ENCODE measurements at regions not wholly inside any gene's neighbourhood (a gene's known extent, or its start where the extent isn't known, plus 50 kb on each side); places are given as distances from the start of the nearest gene placed in this dataset.
"Not testable (repeated sequence)": the region's sequence is repeated elsewhere in the genome, so short reads cannot be mapped to it uniquely, and the experiment has no call there.

DNA sequence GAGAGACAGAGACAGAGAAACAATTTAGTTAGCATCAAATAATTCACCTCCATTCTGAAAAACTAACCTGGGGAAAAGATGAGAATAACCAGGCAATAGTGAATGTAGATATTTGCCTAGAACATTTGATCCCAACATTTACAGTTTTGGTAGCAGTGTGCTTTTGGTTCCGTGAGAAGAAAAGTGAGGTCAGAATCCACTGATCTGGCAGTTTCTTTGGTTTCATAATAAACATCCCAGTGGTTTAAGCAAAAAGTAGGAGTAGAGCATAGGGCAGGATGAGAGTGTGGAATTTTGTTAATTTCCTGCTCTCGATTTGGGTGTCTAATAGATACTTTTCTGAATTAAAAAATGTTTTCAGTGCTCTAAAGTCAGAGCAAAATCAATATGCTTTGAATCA lies 887.0 kb downstream of the NR2F1-AS1 start:
- H3K9ac ChIP-seq (ENCODE audit: low read depth, low read length) = no peak overlapping the region
- no peak overlapping the region for H3K27ac ChIP-seq (ENCODE audit: low read depth, low read length)
- H3K4me1 ChIP-seq (ENCODE audit: control insufficient read depth, insufficient read depth, low read length) = no peaks in the 10 kb centered on the region

DNA sequence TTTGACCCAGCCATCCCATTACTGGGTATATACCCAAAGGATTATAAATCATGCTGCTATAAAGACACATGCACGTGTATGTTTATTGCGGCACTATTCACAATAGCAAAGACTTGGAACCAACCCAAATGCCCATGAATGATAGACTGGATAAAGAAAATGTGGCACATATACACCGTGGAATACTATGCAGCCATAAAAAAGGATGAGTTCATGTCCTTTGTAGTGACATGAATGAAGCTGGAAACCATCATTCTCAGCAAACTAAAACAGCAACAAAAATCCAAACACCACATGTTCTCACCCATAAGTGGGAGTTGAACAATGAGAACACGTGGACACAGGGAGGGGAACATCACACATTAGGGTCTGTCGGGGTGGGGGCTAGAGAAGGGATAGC lies 889.1 kb downstream of the NR2F1-AS1 start:
- not testable (repeated sequence) for H3K9ac ChIP-seq (ENCODE audit: low read depth, low read length); H3K9me3 ChIP-seq (ENCODE audit: control insufficient read depth, insufficient read depth, low read length); H3K36me3 ChIP-seq (ENCODE audit: control insufficient read depth, insufficient read depth, low read length); H3K4me3 ChIP-seq (ENCODE audit: low read depth, low read length); H3K27ac ChIP-seq (ENCODE audit: low read depth, low read length); H3K27me3 ChIP-seq (ENCODE audit: control insufficient read depth, insufficient read depth, low read length); H3K4me1 ChIP-seq (ENCODE audit: control insufficient read depth, insufficient read depth, low read length)

More for the DNA sequence above, 887.0 kb downstream of the NR2F1-AS1 start:
- Histone ChIP-seq H3K36me3 (ENCODE audit: control insufficient read depth, insufficient read depth, low read length) (no peaks in the 10 kb centered on the region), H3K27me3 (ENCODE audit: control insufficient read depth, insufficient read depth, low read length) (no peaks in the 10 kb centered on the region), H3K9me3 (ENCODE audit: control insufficient read depth, insufficient read depth, low read length) (no peaks in the 10 kb centered on the region), H3K4me3 (ENCODE audit: low read depth, low read length) (no peak overlapping the region)

DNA sequence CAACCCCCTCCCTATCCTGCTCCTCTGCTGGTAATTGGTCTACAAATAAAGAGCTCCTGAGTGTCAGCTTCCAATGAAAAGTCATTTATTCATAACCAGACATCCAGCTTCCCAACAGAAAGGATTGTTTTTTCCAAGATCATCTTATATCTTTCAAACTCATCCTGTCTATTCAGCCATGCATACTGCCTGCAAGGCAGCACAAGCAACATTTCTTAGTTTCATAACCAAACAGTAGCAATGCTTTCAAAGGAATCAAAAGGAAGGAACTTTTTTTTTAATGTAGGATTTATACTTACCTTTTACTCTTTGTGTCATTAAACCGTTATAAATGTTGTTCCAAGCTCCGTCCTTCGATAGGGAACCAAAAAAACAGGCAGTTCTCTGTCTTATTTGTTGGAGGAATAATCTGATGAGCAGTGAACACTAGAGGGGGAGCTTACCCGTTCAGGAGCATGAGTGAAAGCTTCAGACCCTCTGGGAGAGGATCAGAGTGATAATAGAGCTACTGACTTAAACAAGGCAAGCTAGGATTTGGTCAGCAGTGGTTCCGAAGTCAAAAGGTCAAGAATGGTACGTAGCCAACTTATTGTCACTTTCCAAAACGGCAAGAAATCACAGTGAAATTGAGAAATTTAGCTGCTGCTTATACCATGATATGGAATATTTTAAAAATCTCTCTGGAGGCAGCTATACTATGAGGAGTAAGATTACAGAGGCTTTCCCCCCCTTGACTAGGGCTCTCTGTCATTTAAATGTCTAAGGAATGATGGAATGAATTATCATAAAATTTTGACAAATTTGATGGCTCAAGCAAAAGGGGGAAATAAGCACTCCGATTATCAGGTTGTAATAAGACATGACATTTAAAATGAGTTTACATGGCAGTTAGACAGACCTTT lies 892.9 kb downstream of the NR2F1-AS1 start:
- no peaks in the 10 kb centered on the region for H3K9me3 ChIP-seq (ENCODE audit: control insufficient read depth, insufficient read depth, low read length)
- H3K4me3 ChIP-seq (ENCODE audit: low read depth, low read length) = no peak overlapping the region
- 0 out of 2 replicates have a peak, but pooled peaks cover 4% of the 10 kb centered on the region for H3K4me1 ChIP-seq (ENCODE audit: control insufficient read depth, insufficient read depth, low read length)
- no peaks in the 10 kb centered on the region for H3K27me3 ChIP-seq (ENCODE audit: control insufficient read depth, insufficient read depth, low read length)
- H3K9ac ChIP-seq (ENCODE audit: low read depth, low read length) = no peak overlapping the region
- H3K36me3 ChIP-seq (ENCODE audit: control insufficient read depth, insufficient read depth, low read length) = no peaks in the 10 kb centered on the region
- no peak overlapping the region for H3K27ac ChIP-seq (ENCODE audit: low read depth, low read length)

DNA sequence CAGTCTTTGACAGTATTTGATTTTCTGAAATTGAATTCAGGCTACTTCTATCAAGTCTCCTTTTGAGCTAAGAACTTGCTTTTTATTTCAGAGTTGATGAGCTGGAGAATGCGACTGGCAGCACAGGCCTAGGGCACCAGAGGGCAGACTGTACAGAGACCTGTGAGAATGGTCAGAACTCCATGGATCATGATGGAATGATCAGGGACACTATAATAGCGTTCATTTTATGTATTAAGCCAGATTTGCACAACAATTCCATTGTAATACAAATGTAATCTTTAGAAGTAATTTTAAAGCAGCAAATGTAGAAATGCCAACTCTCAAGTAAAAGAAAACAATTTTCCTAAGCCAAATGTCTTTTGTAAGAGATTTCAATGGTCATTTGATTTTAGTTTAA lies 902.4 kb downstream of the NR2F1-AS1 start:
- H3K36me3 ChIP-seq (ENCODE audit: control insufficient read depth, insufficient read depth, low read length) = no peaks in the 10 kb centered on the region
- no peaks in the 10 kb centered on the region for H3K27me3 ChIP-seq (ENCODE audit: control insufficient read depth, insufficient read depth, low read length)
- H3K4me1 ChIP-seq (ENCODE audit: control insufficient read depth, insufficient read depth, low read length) = peaks cover 9% of the 10 kb centered on the region; the same call in 1 of the 2 replicates
- no peak overlapping the region for H3K4me3 ChIP-seq (ENCODE audit: low read depth, low read length)
- H3K27ac ChIP-seq (ENCODE audit: low read depth, low read length) = no peak overlapping the region
- no peak overlapping the region for H3K9ac ChIP-seq (ENCODE audit: low read depth, low read length)
- H3K9me3 ChIP-seq (ENCODE audit: control insufficient read depth, insufficient read depth, low read length) = no peaks in the 10 kb centered on the region

DNA sequence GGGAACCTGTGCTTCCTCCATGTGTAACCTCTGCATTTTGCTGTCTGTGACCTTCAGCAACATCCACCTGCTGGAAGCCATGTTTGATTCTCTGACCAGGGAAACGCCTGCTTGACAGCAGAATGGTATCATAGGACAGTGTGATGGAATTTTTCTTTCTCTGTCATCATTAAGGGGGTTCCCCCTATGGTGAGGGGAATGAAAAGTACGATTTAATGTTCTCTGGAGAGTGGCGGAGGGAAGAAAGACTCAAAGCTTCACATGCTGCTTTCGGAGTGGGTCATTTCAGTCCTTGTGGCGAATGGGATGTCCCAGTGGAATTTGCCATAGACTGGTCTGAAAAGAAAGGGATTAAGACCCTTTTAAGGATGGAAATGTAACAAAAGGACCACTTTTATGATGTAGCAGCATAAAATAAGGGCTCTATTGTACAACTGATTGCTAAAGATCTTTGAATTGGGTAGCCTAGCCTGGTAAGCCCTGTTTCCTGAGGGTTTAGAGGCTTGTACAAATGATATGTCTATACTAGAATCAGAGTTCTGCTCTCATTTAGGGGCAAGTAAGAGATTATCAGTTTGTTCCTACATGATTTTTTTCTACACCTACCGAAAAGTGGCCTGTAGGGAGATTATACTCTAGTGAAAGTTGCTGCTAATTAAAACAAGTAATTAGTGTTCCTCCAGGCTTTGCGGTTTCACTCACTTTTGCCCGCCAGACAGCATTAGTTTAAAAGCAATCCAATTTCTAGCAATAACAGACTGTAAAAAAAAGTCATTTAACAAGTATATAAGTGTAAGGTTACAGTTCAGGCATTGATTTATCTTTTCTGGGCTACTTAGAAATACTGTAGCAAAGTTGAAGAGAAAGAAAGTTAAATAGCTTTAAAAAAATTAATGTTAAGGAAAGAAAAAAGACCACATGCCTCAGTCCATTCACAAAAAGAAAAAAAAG lies 904.5 kb downstream of the NR2F1-AS1 start:
- Histone ChIP-seq H3K9me3 (ENCODE audit: control insufficient read depth, insufficient read depth, low read length) (no peaks in the 10 kb centered on the region), H3K27me3 (ENCODE audit: control insufficient read depth, insufficient read depth, low read length) (no peaks in the 10 kb centered on the region), H3K27ac (ENCODE audit: low read depth, low read length) (no peak overlapping the region), H3K4me1 (ENCODE audit: control insufficient read depth, insufficient read depth, low read length) (peaks cover 9% of the 10 kb centered on the region; the same call in 1 of the 2 replicates), H3K36me3 (ENCODE audit: control insufficient read depth, insufficient read depth, low read length) (no peaks in the 10 kb centered on the region), H3K4me3 (ENCODE audit: low read depth, low read length) (no peak overlapping the region), H3K9ac (ENCODE audit: low read depth, low read length) (no peak overlapping the region)

DNA sequence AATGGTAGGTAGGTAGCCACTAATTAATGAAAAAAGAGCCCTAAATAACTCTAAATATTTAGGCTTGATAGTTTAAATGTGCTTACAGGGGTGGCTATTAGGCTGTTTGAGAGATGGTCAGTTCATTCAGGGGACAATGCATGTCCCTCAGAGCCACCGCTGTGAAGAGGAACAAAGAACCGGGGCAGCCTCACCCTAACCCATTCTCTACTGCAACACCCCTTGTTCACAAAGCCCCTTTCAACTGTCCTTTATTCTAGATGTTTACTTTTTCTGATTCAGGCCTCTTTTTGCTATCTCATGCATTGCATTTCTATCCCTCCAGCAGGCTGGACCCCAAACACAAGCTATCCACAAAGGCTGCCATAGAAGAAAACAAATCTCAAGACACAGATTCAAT lies 906.7 kb downstream of the NR2F1-AS1 start:
- no peaks in the 10 kb centered on the region for H3K27me3 ChIP-seq (ENCODE audit: control insufficient read depth, insufficient read depth, low read length)
- no peak overlapping the region for H3K9ac ChIP-seq (ENCODE audit: low read depth, low read length)
- H3K27ac ChIP-seq (ENCODE audit: low read depth, low read length) = no peak overlapping the region
- H3K9me3 ChIP-seq (ENCODE audit: control insufficient read depth, insufficient read depth, low read length) = no peaks in the 10 kb centered on the region
- H3K4me1 ChIP-seq (ENCODE audit: control insufficient read depth, insufficient read depth, low read length) = peaks cover 9% of the 10 kb centered on the region; the same call in 1 of the 2 replicates
- no peaks in the 10 kb centered on the region for H3K36me3 ChIP-seq (ENCODE audit: control insufficient read depth, insufficient read depth, low read length)
- no peak overlapping the region for H3K4me3 ChIP-seq (ENCODE audit: low read depth, low read length)

DNA sequence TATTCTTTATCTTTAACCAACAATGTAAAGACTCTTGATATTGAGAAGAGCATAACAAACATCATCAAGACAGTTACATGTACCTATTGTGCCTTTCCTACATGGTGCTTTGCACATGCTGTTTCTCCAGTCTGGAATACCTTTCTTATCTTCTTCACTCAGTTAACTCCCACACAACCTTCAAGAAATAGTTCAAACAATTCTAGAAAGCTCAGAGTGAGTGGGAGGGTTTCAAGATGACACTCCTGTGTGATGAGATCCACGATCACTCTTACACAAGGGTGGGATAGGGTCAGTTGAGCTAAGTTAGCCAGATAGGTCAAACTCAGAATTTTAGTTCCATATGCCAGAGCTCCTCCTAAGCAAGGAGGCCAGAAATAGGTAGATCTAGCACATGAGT lies 915.5 kb downstream of the NR2F1-AS1 start:
- Histone ChIP-seq H3K27ac (ENCODE audit: low read depth, low read length) (no peak overlapping the region), H3K27me3 (ENCODE audit: control insufficient read depth, insufficient read depth, low read length) (no peaks in the 10 kb centered on the region), H3K9me3 (ENCODE audit: control insufficient read depth, insufficient read depth, low read length) (no peaks in the 10 kb centered on the region), H3K9ac (ENCODE audit: low read depth, low read length) (no peak overlapping the region), H3K4me3 (ENCODE audit: low read depth, low read length) (no peak overlapping the region), H3K36me3 (ENCODE audit: control insufficient read depth, insufficient read depth, low read length) (no peaks in the 10 kb centered on the region), H3K4me1 (ENCODE audit: control insufficient read depth, insufficient read depth, low read length) (no peaks in the 10 kb centered on the region)

DNA sequence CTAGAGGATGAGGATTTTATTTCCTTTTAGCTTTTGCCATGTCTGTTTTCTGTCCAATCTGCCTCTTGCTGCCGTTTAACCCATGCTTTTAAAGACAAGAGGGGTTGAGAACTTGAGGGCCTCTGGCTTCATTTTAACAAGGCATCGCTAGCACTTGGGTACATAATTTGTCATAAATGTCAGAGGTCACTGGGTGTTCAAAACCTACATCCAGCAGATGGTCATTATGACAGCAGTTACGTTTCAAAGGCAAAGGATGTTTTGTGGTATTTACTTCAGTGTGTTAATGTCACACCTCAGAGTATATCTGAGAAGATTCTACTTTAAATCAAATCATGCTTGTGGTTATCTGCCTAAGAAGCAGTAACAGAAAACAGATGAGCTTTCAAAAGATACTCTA lies 918.3 kb downstream of the NR2F1-AS1 start:
- Histone ChIP-seq H3K27ac (ENCODE audit: low read depth, low read length) (no peak overlapping the region), H3K4me3 (ENCODE audit: low read depth, low read length) (no peak overlapping the region), H3K9me3 (ENCODE audit: control insufficient read depth, insufficient read depth, low read length) (no peaks in the 10 kb centered on the region)

DNA sequence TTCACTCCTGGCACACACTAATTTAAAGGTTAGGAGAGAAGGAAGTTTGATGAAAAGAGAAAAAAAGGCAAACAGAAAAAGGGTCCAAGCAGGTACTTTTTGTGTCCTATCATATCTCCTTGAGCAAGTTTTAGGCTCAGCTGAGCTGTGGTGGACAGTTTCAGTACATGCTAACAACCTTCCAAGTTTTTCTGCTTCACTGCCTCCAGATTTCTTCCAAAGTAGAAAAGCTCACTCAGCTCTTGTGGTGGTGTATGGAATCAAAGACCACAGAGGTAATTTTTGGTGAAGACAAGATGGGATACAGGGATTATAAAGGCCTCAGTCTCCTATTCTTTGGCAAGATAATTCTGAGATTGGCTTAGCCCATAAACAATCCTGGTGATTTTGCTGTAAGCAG lies 921.8 kb downstream of the NR2F1-AS1 start:
- Histone ChIP-seq H3K4me3 (ENCODE audit: low read depth, low read length) (no peak overlapping the region), H3K27me3 (ENCODE audit: control insufficient read depth, insufficient read depth, low read length) (no peaks in the 10 kb centered on the region), H3K4me1 (ENCODE audit: control insufficient read depth, insufficient read depth, low read length) (no peaks in the 10 kb centered on the region), H3K9ac (ENCODE audit: low read depth, low read length) (no peak overlapping the region), H3K36me3 (ENCODE audit: control insufficient read depth, insufficient read depth, low read length) (no peaks in the 10 kb centered on the region), H3K9me3 (ENCODE audit: control insufficient read depth, insufficient read depth, low read length) (no peaks in the 10 kb centered on the region), H3K27ac (ENCODE audit: low read depth, low read length) (no peak overlapping the region)

More for the DNA sequence above, 918.3 kb downstream of the NR2F1-AS1 start:
- no peaks in the 10 kb centered on the region for H3K27me3 ChIP-seq (ENCODE audit: control insufficient read depth, insufficient read depth, low read length)
- no peak overlapping the region for H3K9ac ChIP-seq (ENCODE audit: low read depth, low read length)
- H3K36me3 ChIP-seq (ENCODE audit: control insufficient read depth, insufficient read depth, low read length) = no peaks in the 10 kb centered on the region
- no peaks in the 10 kb centered on the region for H3K4me1 ChIP-seq (ENCODE audit: control insufficient read depth, insufficient read depth, low read length)

DNA sequence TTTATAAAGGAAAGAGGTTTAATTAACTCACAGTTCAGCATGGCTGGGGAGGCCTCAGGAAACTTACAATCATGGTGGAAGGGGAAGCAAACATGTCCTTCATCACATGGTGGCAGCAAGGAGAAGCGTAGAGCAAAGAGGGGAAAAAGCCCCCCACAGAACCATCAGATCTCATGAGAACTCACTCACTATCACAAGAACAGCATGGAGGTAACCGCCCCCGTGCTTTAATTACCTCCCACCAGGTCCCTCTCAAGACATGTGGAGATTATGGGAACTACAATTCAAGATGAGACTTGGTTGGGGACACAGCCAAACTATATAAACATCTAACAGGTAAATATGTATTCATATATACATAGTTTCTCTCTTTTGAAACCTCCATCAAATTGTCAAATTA lies 926.4 kb downstream of the NR2F1-AS1 start:
- H3K4me3 ChIP-seq (ENCODE audit: low read depth, low read length); H3K36me3 ChIP-seq (ENCODE audit: control insufficient read depth, insufficient read depth, low read length); H3K4me1 ChIP-seq (ENCODE audit: control insufficient read depth, insufficient read depth, low read length); H3K27ac ChIP-seq (ENCODE audit: low read depth, low read length); H3K9ac ChIP-seq (ENCODE audit: low read depth, low read length); H3K27me3 ChIP-seq (ENCODE audit: control insufficient read depth, insufficient read depth, low read length); H3K9me3 ChIP-seq (ENCODE audit: control insufficient read depth, insufficient read depth, low read length): not testable (repeated sequence)

Measured in HUES48 (cell line).